Calu3 (cell line): ENCODE measurements at regions not wholly inside any gene's neighbourhood (a gene's known extent, or its start where the extent isn't known, plus 50 kb on each side); places are given as distances from the start of the nearest gene placed in this dataset.

Experiments used
- BruUV-seq: library from RNA; stranded (reverse); fragments of 400-500 nt; replicated peaks from 2 replicates; lab custom pipeline; 2021; lab: Mats Ljungman, UMichigan
- CTCF ChIA-PET: fragments of 300-600 bp; sonication (Branson Sonifier 250); formaldehyde crosslinking; loops from one replicate; lab custom pipeline; 2022; ENCODE audit warnings: antibody characterized with exemption; lab: Charles Lee
- DNase-seq: peaks from one replicate; pipeline ENCODE4 v3.0.0; 2022
- H3K27ac Mint-ChIP-seq: one replicate; pipeline ENCODE4 v1.8.0; 2022; ENCODE audit warnings: mixed read lengths; ENCODE audit not compliant: unreplicated experiment
- H3K27me3 Mint-ChIP-seq: one replicate; pipeline ENCODE4 v1.8.0; 2022; ENCODE audit warnings: mixed read lengths; ENCODE audit not compliant: unreplicated experiment
- H3K36me3 Mint-ChIP-seq: one replicate; pipeline ENCODE4 v1.8.0; 2022; ENCODE audit warnings: mild to moderate bottlenecking, moderate library complexity, mixed read lengths; ENCODE audit not compliant: insufficient read depth, unreplicated experiment
- H3K4me1 Mint-ChIP-seq: one replicate; pipeline ENCODE4 v1.8.0; 2022; ENCODE audit warnings: mild to moderate bottlenecking, low read depth, mixed read lengths; ENCODE audit not compliant: unreplicated experiment
- H3K4me3 Mint-ChIP-seq: one replicate; pipeline ENCODE4 v1.8.0; 2022; ENCODE audit warnings: mild to moderate bottlenecking, low read depth, moderate library complexity, mixed read lengths; ENCODE audit not compliant: unreplicated experiment
- H3K9me3 Mint-ChIP-seq: one replicate; pipeline ENCODE4 v1.8.0; 2022; ENCODE audit warnings: low read depth, mixed read lengths; ENCODE audit not compliant: unreplicated experiment
- CTCF ChIP-seq: fragments of 200-600 bp; IDR thresholded peaks from one replicate; pipeline ENCODE4 v1.8.0; 2022; ENCODE audit warnings: antibody characterized with exemption; ENCODE audit not compliant: unreplicated experiment
- intact Hi-C: fragments of 100-400 bp; cut with micrococcal nuclease; formaldehyde crosslinking; loops from one replicate; pipeline ENCODE4 v1.10.0; 2022; ENCODE audit not compliant: unreplicated experiment

GRCh38 chr17:65360961-65361552, 200.4 kb downstream of the AXIN2 start:
- DNase-seq: no peak
- H3K4me3 Mint-ChIP-seq: no peak overlapping the region
- CTCF ChIA-PET: no interaction called here
- intact Hi-C loops: no loop called here
- TF ChIP-seq CTCF: no peak
- H3K9me3 Mint-ChIP-seq: no peaks in the 10 kb centered on the region
- no peak overlapping the region for H3K27ac Mint-ChIP-seq
- H3K36me3 Mint-ChIP-seq: no peaks in the 10 kb centered on the region
- no TSS peak for BruUV-seq
- peaks cover 11% of the 10 kb centered on the region for H3K4me1 Mint-ChIP-seq
- peaks cover 27% of the 10 kb centered on the region for H3K27me3 Mint-ChIP-seq

GRCh38 chr17:65359016-65359415, 202.4 kb downstream of the AXIN2 start:
- Mint-ChIP-seq H3K4me1 (peaks cover 11% of the 10 kb centered on the region), H3K9me3 (no peaks in the 10 kb centered on the region), H3K4me3 (no peak overlapping the region), H3K27me3 (peaks cover 42% of the 10 kb centered on the region), H3K36me3 (no peaks in the 10 kb centered on the region), H3K27ac (no peak overlapping the region)
- DNase-seq: peak; percentile 21
- no TSS peak for BruUV-seq
- intact Hi-C loops: no loop called here
- no peak for TF ChIP-seq CTCF
- CTCF ChIA-PET: no interaction called here

GRCh38 chr17:65356536-65356935, 204.9 kb downstream of the AXIN2 start:
- TF ChIP-seq CTCF: no peak
- no peak for DNase-seq
- Mint-ChIP-seq H3K9me3 (no peaks in the 10 kb centered on the region), H3K27ac (no peak overlapping the region), H3K27me3 (peaks cover 42% of the 10 kb centered on the region), H3K36me3 (no peaks in the 10 kb centered on the region), H3K4me1 (peaks cover 11% of the 10 kb centered on the region), H3K4me3 (no peak overlapping the region)
- CTCF ChIA-PET: no interaction called here
- intact Hi-C loops: no loop called here
- no TSS peak for BruUV-seq

- H3K9me3 Mint-ChIP-seq: no peaks in the 10 kb centered on the region
Measured at GRCh38 chr17:65355246-65355645, 206.2 kb downstream of the AXIN2 start.

More at GRCh38 chr17:65355246-65355645, 206.2 kb downstream of the AXIN2 start:
- peaks cover 43% of the 10 kb centered on the region for H3K27me3 Mint-ChIP-seq
- H3K4me3 Mint-ChIP-seq: no peak overlapping the region
- H3K4me1 Mint-ChIP-seq: peaks cover 11% of the 10 kb centered on the region
- CTCF ChIA-PET: no interaction called here
- TF ChIP-seq CTCF: no peak
- DNase-seq: no peak
- intact Hi-C loops: no loop called here
- no peak overlapping the region for H3K27ac Mint-ChIP-seq
- no peaks in the 10 kb centered on the region for H3K36me3 Mint-ChIP-seq
- no TSS peak for BruUV-seq
